HepG2 (cell line): ENCODE measurements at regions not wholly inside any gene's neighbourhood (a gene's known extent, or its start where the extent isn't known, plus 50 kb on each side); places are given as distances from the start of the nearest gene placed in this dataset.
A peak's percentile ranks its signal among the peaks of the same experiment; 100 is the strongest.

Source experiments
- BRCA1 ChIP-seq: sonication (generic); formaldehyde crosslinking; IDR thresholded peaks from 2 replicates; pipeline ENCODE4 v1.4.0; 2020; ENCODE audit warnings: missing genetic modification reagents
- CBX2 ChIP-seq, 2 experiments: fragments of 200-600 bp in 1 of 2; sonication (generic); formaldehyde crosslinking in 1 of 2; IDR thresholded peaks; 2 replicates each; pipeline versions ENCODE4 v1.7.0 to v1.8.1; 2018 to 2022; ENCODE audit warnings: low read depth in 2 of 2, low read length in 1 of 2, mild to moderate bottlenecking in 1 of 2, missing genetic modification reagents in 1 of 2
- HNRNPL ChIP-seq: fragments of 200-400 bp; formaldehyde crosslinking; IDR thresholded peaks from 2 replicates; pipeline ENCODE4 v1.6.1; 2017; ENCODE audit warnings: mild to moderate bottlenecking, low read depth, low read length
- LCORL ChIP-seq, 2 experiments: fragments of 450-650 bp in 1 of 2; sonication (generic) in 1 of 2; formaldehyde crosslinking in 1 of 2; IDR thresholded peaks; 2 replicates each; pipeline versions ENCODE4 v1.5.0 to v1.6.1; 2017 to 2020; ENCODE audit warnings: antibody characterized with exemption in 1 of 2, missing genetic modification reagents in 1 of 2
- RFXAP ChIP-seq: sonication (generic); formaldehyde crosslinking; IDR thresholded peaks from 2 replicates; pipeline ENCODE4 v1.4.0; 2020; ENCODE audit warnings: missing genetic modification reagents, borderline replicate concordance
- SSRP1 ChIP-seq: IDR thresholded peaks from 2 replicates; pipeline ENCODE4 v1.6.1; 2016; ENCODE audit warnings: control low read depth
- ZNF224 ChIP-seq: sonication (generic); formaldehyde crosslinking; IDR thresholded peaks from 2 replicates; pipeline ENCODE4 v1.5.0; 2020; ENCODE audit warnings: mild to moderate bottlenecking, missing genetic modification reagents
- ZNF251 ChIP-seq: sonication (generic); formaldehyde crosslinking; IDR thresholded peaks from 2 replicates; pipeline ENCODE4 v1.9.0; 2021; ENCODE audit warnings: mild to moderate bottlenecking, missing genetic modification reagents
- ZNF670 ChIP-seq: sonication (generic); formaldehyde crosslinking; IDR thresholded peaks from 2 replicates; pipeline ENCODE4 v1.8.0; 2022; ENCODE audit warnings: mild to moderate bottlenecking, missing genetic modification reagents, borderline replicate concordance
- ZNF775 ChIP-seq: sonication (generic); formaldehyde crosslinking; IDR thresholded peaks from 2 replicates; pipeline ENCODE4 v1.4.0; 2020; ENCODE audit warnings: missing genetic modification reagents, mild to moderate bottlenecking, moderate library complexity, borderline replicate concordance
- ZNF782 ChIP-seq: sonication (generic); formaldehyde crosslinking; IDR thresholded peaks from 2 replicates; pipeline ENCODE4 v1.4.0; 2020; ENCODE audit warnings: missing genetic modification reagents, mild to moderate bottlenecking, borderline replicate concordance
- ZNF850 ChIP-seq: sonication (generic); formaldehyde crosslinking; conservative IDR thresholded peaks from 2 replicates; pipeline ENCODE4 v1.9.0; 2021; ENCODE audit warnings: mild to moderate bottlenecking, missing genetic modification reagents
- TF ChIP-seq, protein P1 (sequence below): IDR thresholded peaks from 2 replicates; pipeline ENCODE4 v1.6.1; 2016; ENCODE audit warnings: mild to moderate bottlenecking
- TF ChIP-seq, protein P2 (sequence below): sonication (generic); formaldehyde crosslinking; IDR thresholded peaks from 2 replicates; pipeline ENCODE4 v1.4.0; 2020; ENCODE audit warnings: missing genetic modification reagents, borderline replicate concordance
- TF ChIP-seq, protein P3 (sequence below): sonication (generic); formaldehyde crosslinking; IDR thresholded peaks from 2 replicates; pipeline ENCODE4 v1.5.0; 2020; ENCODE audit warnings: mild to moderate bottlenecking, missing genetic modification reagents, borderline replicate concordance

GRCh38 chr2:234687718-234688475, 191.0 kb upstream of the ARL4C start (continued):
- TF ChIP-seq, protein P1, sequence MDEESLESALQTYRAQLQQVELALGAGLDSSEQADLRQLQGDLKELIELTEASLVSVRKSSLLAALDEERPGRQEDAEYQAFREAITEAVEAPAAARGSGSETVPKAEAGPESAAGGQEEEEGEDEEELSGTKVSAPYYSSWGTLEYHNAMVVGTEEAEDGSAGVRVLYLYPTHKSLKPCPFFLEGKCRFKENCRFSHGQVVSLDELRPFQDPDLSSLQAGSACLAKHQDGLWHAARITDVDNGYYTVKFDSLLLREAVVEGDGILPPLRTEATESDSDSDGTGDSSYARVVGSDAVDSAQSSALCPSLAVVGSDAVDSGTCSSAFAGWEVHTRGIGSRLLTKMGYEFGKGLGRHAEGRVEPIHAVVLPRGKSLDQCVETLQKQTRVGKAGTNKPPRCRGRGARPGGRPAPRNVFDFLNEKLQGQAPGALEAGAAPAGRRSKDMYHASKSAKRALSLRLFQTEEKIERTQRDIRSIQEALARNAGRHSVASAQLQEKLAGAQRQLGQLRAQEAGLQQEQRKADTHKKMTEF (CRISPR knock-in tag) = no peak
- TF ChIP-seq, protein P2, sequence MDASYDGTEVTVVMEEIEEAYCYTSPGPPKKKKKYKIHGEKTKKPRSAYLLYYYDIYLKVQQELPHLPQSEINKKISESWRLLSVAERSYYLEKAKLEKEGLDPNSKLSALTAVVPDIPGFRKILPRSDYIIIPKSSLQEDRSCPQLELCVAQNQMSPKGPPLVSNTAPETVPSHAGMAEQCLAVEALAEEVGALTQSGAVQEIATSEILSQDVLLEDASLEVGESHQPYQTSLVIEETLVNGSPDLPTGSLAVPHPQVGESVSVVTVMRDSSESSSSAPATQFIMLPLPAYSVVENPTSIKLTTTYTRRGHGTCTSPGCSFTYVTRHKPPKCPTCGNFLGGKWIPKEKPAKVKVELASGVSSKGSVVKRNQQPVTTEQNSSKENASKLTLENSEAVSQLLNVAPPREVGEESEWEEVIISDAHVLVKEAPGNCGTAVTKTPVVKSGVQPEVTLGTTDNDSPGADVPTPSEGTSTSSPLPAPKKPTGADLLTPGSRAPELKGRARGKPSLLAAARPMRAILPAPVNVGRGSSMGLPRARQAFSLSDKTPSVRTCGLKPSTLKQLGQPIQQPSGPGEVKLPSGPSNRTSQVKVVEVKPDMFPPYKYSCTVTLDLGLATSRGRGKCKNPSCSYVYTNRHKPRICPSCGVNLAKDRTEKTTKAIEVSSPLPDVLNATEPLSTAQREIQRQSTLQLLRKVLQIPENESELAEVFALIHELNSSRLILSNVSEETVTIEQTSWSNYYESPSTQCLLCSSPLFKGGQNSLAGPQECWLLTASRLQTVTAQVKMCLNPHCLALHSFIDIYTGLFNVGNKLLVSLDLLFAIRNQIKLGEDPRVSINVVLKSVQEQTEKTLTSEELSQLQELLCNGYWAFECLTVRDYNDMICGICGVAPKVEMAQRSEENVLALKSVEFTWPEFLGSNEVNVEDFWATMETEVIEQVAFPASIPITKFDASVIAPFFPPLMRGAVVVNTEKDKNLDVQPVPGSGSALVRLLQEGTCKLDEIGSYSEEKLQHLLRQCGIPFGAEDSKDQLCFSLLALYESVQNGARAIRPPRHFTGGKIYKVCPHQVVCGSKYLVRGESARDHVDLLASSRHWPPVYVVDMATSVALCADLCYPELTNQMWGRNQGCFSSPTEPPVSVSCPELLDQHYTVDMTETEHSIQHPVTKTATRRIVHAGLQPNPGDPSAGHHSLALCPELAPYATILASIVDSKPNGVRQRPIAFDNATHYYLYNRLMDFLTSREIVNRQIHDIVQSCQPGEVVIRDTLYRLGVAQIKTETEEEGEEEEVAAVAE = no peak
- TF ChIP-seq BRCA1 (CRISPR knock-in tag) (no peak), ZNF224 (CRISPR knock-in tag) (no peak), ZNF251 (no peak), HNRNPL (peak; percentile 97), LCORL (IDR thresholded peaks at IDR 0.05) (no peak), LCORL (CRISPR knock-in tag; IDR thresholded peaks at IDR 0.05) (no peak), CBX2 (IDR thresholded peaks at IDR 0.05; ENCODE audit: low read depth, low read length) (no peak), CBX2 (CRISPR knock-in tag; IDR thresholded peaks at IDR 0.05; ENCODE audit: low read depth) (no peak), ZNF782 (CRISPR knock-in tag) (no peak), SSRP1 (CRISPR knock-in tag) (no peak), ZNF850 (CRISPR knock-in tag) (no peak), RFXAP (CRISPR knock-in tag) (no peak), ZNF775 (CRISPR knock-in tag) (no peak), ZNF670 (CRISPR knock-in tag) (no peak)
- TF ChIP-seq, protein P3, sequence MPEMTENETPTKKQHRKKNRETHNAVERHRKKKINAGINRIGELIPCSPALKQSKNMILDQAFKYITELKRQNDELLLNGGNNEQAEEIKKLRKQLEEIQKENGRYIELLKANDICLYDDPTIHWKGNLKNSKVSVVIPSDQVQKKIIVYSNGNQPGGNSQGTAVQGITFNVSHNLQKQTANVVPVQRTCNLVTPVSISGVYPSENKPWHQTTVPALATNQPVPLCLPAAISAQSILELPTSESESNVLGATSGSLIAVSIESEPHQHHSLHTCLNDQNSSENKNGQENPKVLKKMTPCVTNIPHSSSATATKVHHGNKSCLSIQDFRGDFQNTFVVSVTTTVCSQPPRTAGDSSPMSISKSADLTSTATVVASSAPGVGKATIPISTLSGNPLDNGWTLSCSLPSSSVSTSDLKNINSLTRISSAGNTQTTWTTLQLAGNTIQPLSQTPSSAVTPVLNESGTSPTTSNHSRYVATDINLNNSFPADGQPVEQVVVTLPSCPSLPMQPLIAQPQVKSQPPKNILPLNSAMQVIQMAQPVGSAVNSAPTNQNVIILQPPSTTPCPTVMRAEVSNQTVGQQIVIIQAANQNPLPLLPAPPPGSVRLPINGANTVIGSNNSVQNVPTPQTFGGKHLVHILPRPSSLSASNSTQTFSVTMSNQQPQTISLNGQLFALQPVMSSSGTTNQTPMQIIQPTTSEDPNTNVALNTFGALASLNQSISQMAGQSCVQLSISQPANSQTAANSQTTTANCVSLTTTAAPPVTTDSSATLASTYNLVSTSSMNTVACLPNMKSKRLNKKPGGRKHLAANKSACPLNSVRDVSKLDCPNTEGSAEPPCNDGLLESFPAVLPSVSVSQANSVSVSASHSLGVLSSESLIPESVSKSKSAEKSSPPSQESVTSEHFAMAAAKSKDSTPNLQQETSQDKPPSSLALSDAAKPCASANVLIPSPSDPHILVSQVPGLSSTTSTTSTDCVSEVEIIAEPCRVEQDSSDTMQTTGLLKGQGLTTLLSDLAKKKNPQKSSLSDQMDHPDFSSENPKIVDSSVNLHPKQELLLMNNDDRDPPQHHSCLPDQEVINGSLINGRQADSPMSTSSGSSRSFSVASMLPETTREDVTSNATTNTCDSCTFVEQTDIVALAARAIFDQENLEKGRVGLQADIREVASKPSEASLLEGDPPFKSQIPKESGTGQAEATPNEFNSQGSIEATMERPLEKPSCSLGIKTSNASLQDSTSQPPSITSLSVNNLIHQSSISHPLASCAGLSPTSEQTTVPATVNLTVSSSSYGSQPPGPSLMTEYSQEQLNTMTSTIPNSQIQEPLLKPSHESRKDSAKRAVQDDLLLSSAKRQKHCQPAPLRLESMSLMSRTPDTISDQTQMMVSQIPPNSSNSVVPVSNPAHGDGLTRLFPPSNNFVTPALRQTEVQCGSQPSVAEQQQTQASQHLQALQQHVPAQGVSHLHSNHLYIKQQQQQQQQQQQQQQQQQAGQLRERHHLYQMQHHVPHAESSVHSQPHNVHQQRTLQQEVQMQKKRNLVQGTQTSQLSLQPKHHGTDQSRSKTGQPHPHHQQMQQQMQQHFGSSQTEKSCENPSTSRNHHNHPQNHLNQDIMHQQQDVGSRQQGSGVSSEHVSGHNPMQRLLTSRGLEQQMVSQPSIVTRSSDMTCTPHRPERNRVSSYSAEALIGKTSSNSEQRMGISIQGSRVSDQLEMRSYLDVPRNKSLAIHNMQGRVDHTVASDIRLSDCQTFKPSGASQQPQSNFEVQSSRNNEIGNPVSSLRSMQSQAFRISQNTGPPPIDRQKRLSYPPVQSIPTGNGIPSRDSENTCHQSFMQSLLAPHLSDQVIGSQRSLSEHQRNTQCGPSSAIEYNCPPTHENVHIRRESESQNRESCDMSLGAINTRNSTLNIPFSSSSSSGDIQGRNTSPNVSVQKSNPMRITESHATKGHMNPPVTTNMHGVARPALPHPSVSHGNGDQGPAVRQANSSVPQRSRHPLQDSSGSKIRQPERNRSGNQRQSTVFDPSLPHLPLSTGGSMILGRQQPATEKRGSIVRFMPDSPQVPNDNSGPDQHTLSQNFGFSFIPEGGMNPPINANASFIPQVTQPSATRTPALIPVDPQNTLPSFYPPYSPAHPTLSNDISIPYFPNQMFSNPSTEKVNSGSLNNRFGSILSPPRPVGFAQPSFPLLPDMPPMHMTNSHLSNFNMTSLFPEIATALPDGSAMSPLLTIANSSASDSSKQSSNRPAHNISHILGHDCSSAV (CRISPR knock-in tag) = no peak
